ENCODE measurements at regions not wholly inside any gene's neighbourhood (a gene's known extent, or its start where the extent isn't known, plus 50 kb on each side); places are given as distances from the start of the nearest gene placed in this dataset.

GRCh38 chr1:94611681-94612475 lies 70.3 kb upstream of the F3 start:
- in situ Hi-C loops (cut with MboI; ENCODE audit: low sequenced_read_pairs in 4 of 4), result no loop called here
- H3K4me1 ChIP-seq, result no peaks in the 10 kb centered on the region
- no peak overlapping the region for H3K4me3 ChIP-seq
- H3K27ac ChIP-seq, result no peak overlapping the region
- no peaks in the 10 kb centered on the region for H3K36me3 ChIP-seq
- no peak for ATAC-seq
- TF ChIP-seq, protein P1, sequence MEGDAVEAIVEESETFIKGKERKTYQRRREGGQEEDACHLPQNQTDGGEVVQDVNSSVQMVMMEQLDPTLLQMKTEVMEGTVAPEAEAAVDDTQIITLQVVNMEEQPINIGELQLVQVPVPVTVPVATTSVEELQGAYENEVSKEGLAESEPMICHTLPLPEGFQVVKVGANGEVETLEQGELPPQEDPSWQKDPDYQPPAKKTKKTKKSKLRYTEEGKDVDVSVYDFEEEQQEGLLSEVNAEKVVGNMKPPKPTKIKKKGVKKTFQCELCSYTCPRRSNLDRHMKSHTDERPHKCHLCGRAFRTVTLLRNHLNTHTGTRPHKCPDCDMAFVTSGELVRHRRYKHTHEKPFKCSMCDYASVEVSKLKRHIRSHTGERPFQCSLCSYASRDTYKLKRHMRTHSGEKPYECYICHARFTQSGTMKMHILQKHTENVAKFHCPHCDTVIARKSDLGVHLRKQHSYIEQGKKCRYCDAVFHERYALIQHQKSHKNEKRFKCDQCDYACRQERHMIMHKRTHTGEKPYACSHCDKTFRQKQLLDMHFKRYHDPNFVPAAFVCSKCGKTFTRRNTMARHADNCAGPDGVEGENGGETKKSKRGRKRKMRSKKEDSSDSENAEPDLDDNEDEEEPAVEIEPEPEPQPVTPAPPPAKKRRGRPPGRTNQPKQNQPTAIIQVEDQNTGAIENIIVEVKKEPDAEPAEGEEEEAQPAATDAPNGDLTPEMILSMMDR (IDR thresholded peaks at IDR 0.05 in 4 of 5, conservative IDR thresholded peaks at IDR 0.05 in 1 of 5), result no peak
- no peak for TF ChIP-seq POLR2A (IDR thresholded peaks at IDR 0.05)
- DNase-seq, result no peak
- no peaks in the 10 kb centered on the region for H3K27me3 ChIP-seq
- no peaks in the 10 kb centered on the region for H3K9me3 ChIP-seq
- intact Hi-C loops (cut with DNase I; ENCODE audit: low total_unique reads), result no loop called here

DNA sequence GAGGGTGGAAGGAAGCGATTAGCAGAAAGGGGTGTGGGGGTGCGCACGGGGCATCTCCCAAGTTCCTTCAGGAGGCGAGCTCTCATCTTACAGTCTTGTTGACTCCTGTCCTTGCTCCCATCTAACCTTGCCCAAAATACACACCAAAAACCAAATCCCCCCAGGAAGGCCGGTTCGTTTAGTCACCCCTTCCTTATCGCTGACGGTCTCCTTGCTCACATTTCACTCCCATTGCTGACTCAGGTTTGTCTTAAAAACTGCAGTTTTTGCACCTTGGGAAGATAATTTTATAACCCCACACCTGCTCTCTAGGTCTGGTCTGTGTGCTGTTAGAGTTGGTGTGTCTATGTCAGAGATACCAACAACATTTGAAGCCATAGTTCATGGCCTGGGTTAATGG lies 68.1 kb upstream of the F3 start:
- H3K9me3 ChIP-seq, result no peaks in the 10 kb centered on the region
- in situ Hi-C loops (cut with MboI; ENCODE audit: low sequenced_read_pairs in 4 of 4), result no loop called here
- no peaks in the 10 kb centered on the region for H3K27me3 ChIP-seq
- no peak overlapping the region for H3K4me3 ChIP-seq
- TF ChIP-seq POLR2A (IDR thresholded peaks at IDR 0.05), result no peak
- TF ChIP-seq, protein P1 (IDR thresholded peaks at IDR 0.05 in 4 of 5, conservative IDR thresholded peaks at IDR 0.05 in 1 of 5), result no peak
- H3K27ac ChIP-seq, result no peak overlapping the region
- DNase-seq (no peak), ATAC-seq (no peak)
- intact Hi-C loops (cut with DNase I; ENCODE audit: low total_unique reads), result no loop called here
- no peaks in the 10 kb centered on the region for H3K4me1 ChIP-seq
- H3K36me3 ChIP-seq, result no peaks in the 10 kb centered on the region

GRCh38 chr1:94608852-94609530 lies 67.4 kb upstream of the F3 start:
- H3K4me3 ChIP-seq, result no peak overlapping the region
- H3K27ac ChIP-seq, result no peak overlapping the region
- intact Hi-C loops (cut with DNase I; ENCODE audit: low total_unique reads) (no loop called here), in situ Hi-C loops (cut with MboI; ENCODE audit: low sequenced_read_pairs in 4 of 4) (no loop called here)
- no peaks in the 10 kb centered on the region for H3K27me3 ChIP-seq
- H3K9me3 ChIP-seq, result no peaks in the 10 kb centered on the region
- DNase-seq, result no peak
- no peaks in the 10 kb centered on the region for H3K4me1 ChIP-seq
- TF ChIP-seq, protein P1 (IDR thresholded peaks at IDR 0.05 in 4 of 5, conservative IDR thresholded peaks at IDR 0.05 in 1 of 5), result no peak
- TF ChIP-seq POLR2A (IDR thresholded peaks at IDR 0.05), result no peak
- no peak for ATAC-seq
- H3K36me3 ChIP-seq, result no peaks in the 10 kb centered on the region

DNA sequence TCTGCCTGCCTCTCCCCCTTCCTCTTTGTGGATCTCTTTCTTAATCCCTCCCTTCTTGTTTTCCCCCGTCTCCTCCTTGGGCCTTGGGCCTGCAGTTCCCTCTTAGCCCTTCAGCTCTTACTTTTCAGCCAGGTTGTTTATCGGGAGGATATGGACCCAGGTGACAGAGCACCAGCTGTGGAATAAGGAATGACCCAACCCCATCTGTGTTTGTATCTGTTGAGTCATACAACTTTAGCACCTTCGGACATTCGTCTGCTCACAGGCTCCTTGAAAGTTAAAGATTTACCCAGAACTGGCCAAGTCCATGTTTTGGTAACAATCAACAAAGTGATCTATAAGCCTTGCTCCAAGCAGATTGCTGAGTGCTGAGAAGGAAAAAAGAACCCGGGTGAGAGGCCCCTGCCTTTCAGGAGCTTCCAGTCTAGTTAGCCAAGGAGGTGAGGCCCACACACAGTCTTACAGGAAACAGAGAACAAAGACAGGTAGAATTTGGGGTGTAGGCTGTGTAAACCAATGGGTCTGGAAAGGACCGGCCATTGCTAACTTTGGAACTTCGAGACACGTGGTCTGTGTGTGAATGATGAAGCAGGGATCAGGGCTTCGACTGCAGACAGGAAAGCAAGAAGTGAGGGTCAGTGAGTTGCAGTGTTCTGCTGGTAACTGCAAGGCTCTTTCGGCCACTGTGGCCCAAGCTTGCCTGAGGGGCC lies 66.7 kb upstream of the F3 start:
- DNase-seq (no peak), ATAC-seq (no peak)
- H3K9me3 ChIP-seq, result no peaks in the 10 kb centered on the region
- TF ChIP-seq, protein P1 (IDR thresholded peaks at IDR 0.05 in 4 of 5, conservative IDR thresholded peaks at IDR 0.05 in 1 of 5), result no peak
- TF ChIP-seq POLR2A (IDR thresholded peaks at IDR 0.05), result no peak
- in situ Hi-C loops (cut with MboI; ENCODE audit: low sequenced_read_pairs in 4 of 4) (no loop called here), intact Hi-C loops (cut with DNase I; ENCODE audit: low total_unique reads) (no loop called here)
- H3K4me1 ChIP-seq, result no peaks in the 10 kb centered on the region
- H3K27ac ChIP-seq, result no peak overlapping the region
- H3K36me3 ChIP-seq, result no peaks in the 10 kb centered on the region
- H3K4me3 ChIP-seq, result no peak overlapping the region
- H3K27me3 ChIP-seq, result no peaks in the 10 kb centered on the region
